ENCODE measurements at regions not wholly inside any gene's neighbourhood (a gene's known extent, or its start where the extent isn't known, plus 50 kb on each side); places are given as distances from the start of the nearest gene placed in this dataset.

- H3K4me3 ChIP-seq (ENCODE audit: low read depth, low read length), result no peak overlapping the region
- DNase-seq (ENCODE audit: low read depth), result no peak
- TF ChIP-seq MAX (IDR thresholded peaks at IDR 0.05; ENCODE audit: low read depth, low read length) (no peak), MYC (IDR thresholded peaks at IDR 0.05; ENCODE audit: low read depth, low read length) (no peak), CTCF (IDR thresholded peaks at IDR 0.05; ENCODE audit: low read depth, low read length) (no peak), POLR2A (IDR thresholded peaks at IDR 0.05; ENCODE audit: extremely low read depth, insufficient read length) (no peak)
Measured at GRCh38 chr13:104098421-104098820, 1032.2 kb upstream of the SLC10A2 start.

- no peak overlapping the region for H3K4me3 ChIP-seq (ENCODE audit: low read depth, low read length)
- no peak for DNase-seq (ENCODE audit: low read depth)
- no peak for TF ChIP-seq CTCF (IDR thresholded peaks at IDR 0.05; ENCODE audit: low read depth, low read length)
- no peak for TF ChIP-seq MAX (IDR thresholded peaks at IDR 0.05; ENCODE audit: low read depth, low read length)
- no peak for TF ChIP-seq MYC (IDR thresholded peaks at IDR 0.05; ENCODE audit: low read depth, low read length)
- no peak for TF ChIP-seq POLR2A (IDR thresholded peaks at IDR 0.05; ENCODE audit: extremely low read depth, insufficient read length)
Measured at GRCh38 chr13:104086759-104087158, 1020.5 kb upstream of the SLC10A2 start.

- DNase-seq (ENCODE audit: low read depth), result no peak
- no peak overlapping the region for H3K4me3 ChIP-seq (ENCODE audit: low read depth, low read length)
- TF ChIP-seq MYC (IDR thresholded peaks at IDR 0.05; ENCODE audit: low read depth, low read length), result no peak
Measured at GRCh38 chr13:104086210-104086609, 1020.0 kb upstream of the SLC10A2 start.

GRCh38 chr13:104085611-104086010, 1019.4 kb upstream of the SLC10A2 start:
- no peak for DNase-seq (ENCODE audit: low read depth)
- H3K4me3 ChIP-seq (ENCODE audit: low read depth, low read length), result no peak overlapping the region
- TF ChIP-seq POLR2A (IDR thresholded peaks at IDR 0.05; ENCODE audit: extremely low read depth, insufficient read length) (no peak), CTCF (IDR thresholded peaks at IDR 0.05; ENCODE audit: low read depth, low read length) (no peak), MAX (IDR thresholded peaks at IDR 0.05; ENCODE audit: low read depth, low read length) (no peak), MYC (IDR thresholded peaks at IDR 0.05; ENCODE audit: low read depth, low read length) (no peak)

GRCh38 chr13:104074326-104074725, 1008.1 kb upstream of the SLC10A2 start:
- TF ChIP-seq MAX (IDR thresholded peaks at IDR 0.05; ENCODE audit: low read depth, low read length) (no peak), MYC (IDR thresholded peaks at IDR 0.05; ENCODE audit: low read depth, low read length) (no peak), POLR2A (IDR thresholded peaks at IDR 0.05; ENCODE audit: extremely low read depth, insufficient read length) (no peak), CTCF (IDR thresholded peaks at IDR 0.05; ENCODE audit: low read depth, low read length) (no peak)
- no peak overlapping the region for H3K4me3 ChIP-seq (ENCODE audit: low read depth, low read length)
- no peak for DNase-seq (ENCODE audit: low read depth)

- no peak overlapping the region for H3K4me3 ChIP-seq (ENCODE audit: low read depth, low read length)
- TF ChIP-seq CTCF (IDR thresholded peaks at IDR 0.05; ENCODE audit: low read depth, low read length), result no peak
- no peak for TF ChIP-seq POLR2A (IDR thresholded peaks at IDR 0.05; ENCODE audit: extremely low read depth, insufficient read length)
- TF ChIP-seq MYC (IDR thresholded peaks at IDR 0.05; ENCODE audit: low read depth, low read length), result no peak
- TF ChIP-seq MAX (IDR thresholded peaks at IDR 0.05; ENCODE audit: low read depth, low read length), result no peak
- DNase-seq (ENCODE audit: low read depth), result no peak
Measured at GRCh38 chr13:104071806-104072205, 1005.6 kb upstream of the SLC10A2 start.

Data from NB4 (cell line).